Left renal cortex interstitium (tissue), 4 donors: ENCODE measurements at regions not wholly inside any gene's neighbourhood (a gene's known extent, or its start where the extent isn't known, plus 50 kb on each side); places are given as distances from the start of the nearest gene placed in this dataset.
"Not testable (repeated sequence)": the region's sequence is repeated elsewhere in the genome, so short reads cannot be mapped to it uniquely, and the experiment has no call there.

Experiments
- DNase-seq, 4 donors: peaks; one replicate each; pipeline ENCODE4 v3.0.0-alpha.2; 2013; ENCODE audit warnings: low read depth in 4 of 4, low spot score in 2 of 4, missing footprints in 1 of 4

GRCh38 chr11:96447208-96448110 is 57.6 kb downstream of the JRKL start:
- DNase-seq: no peak

GRCh38 chr11:96448225-96448624 is 58.4 kb downstream of the JRKL start:
- no peak for DNase-seq

- no peak for DNase-seq
Measured at GRCh38 chr11:96456111-96456510, 66.3 kb downstream of the JRKL start.

- no peak for DNase-seq
Measured at GRCh38 chr11:96459751-96460150, 69.9 kb downstream of the JRKL start.

- no peak for DNase-seq
Measured at GRCh38 chr11:96461871-96462270, 72.1 kb downstream of the JRKL start.

GRCh38 chr11:96464700-96465307 is 75.0 kb downstream of the JRKL start:
- peak in 3 of 4 donors; percentile 50 to 72 (median 68) for DNase-seq

GRCh38 chr11:96465512-96465911 is 75.7 kb downstream of the JRKL start:
- DNase-seq: no peak

GRCh38 chr11:96466607-96467006 is 76.8 kb downstream of the JRKL start:
- DNase-seq: no peak

GRCh38 chr11:96469776-96470175 is 80.0 kb downstream of the JRKL start:
- no peak for DNase-seq

GRCh38 chr11:96470521-96470920 is 80.7 kb downstream of the JRKL start:
- DNase-seq: no peak

GRCh38 chr11:96472085-96472484 is 82.3 kb downstream of the JRKL start:
- DNase-seq: no peak

- no peak for DNase-seq
Measured at GRCh38 chr11:96474263-96474662, 84.5 kb downstream of the JRKL start.

GRCh38 chr11:96481204-96481603 is 91.4 kb downstream of the JRKL start:
- DNase-seq: no peak

GRCh38 chr11:96481771-96482170 is 92.0 kb downstream of the JRKL start:
- no peak for DNase-seq

- no peak for DNase-seq
Measured at GRCh38 chr11:96482193-96482592, 92.4 kb downstream of the JRKL start.

- DNase-seq: no peak
Measured at GRCh38 chr11:96483374-96483955, 93.7 kb downstream of the JRKL start.

GRCh38 chr11:96484361-96484760 is 94.5 kb downstream of the JRKL start:
- DNase-seq: no peak

GRCh38 chr11:96486890-96487611 is 97.2 kb downstream of the JRKL start:
- no peak for DNase-seq

GRCh38 chr11:96488911-96489310 is 99.1 kb downstream of the JRKL start:
- not testable (repeated sequence) for DNase-seq

GRCh38 chr11:96500440-96500839 is 110.6 kb downstream of the JRKL start:
- DNase-seq: no peak

GRCh38 chr11:96506041-96506440 is 116.2 kb downstream of the JRKL start:
- DNase-seq: no peak
